ENCODE measurements at regions not wholly inside any gene's neighbourhood (a gene's known extent, or its start where the extent isn't known, plus 50 kb on each side); places are given as distances from the start of the nearest gene placed in this dataset.
"Not testable (repeated sequence)": the region's sequence is repeated elsewhere in the genome, so short reads cannot be mapped to it uniquely, and the experiment has no call there.

DNA sequence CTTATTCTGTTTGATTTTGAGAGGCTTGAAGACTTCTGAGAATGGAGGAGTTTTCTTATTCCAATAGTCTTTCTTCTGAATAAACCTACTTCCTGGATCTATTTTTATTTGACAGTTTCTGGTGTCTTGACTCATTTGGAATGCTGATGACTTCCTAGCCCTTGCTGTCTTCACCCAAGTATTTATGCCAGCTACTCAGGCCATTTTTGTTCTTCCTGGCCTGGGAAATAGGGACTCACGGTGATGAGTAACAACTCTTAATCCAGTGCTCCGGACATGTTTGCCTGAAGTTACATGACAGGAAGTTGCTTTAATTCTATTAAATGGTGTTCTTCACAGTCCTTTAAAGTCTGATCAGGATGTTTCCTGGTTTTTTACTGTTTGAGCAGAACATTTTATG, 272.1 kb upstream of the EYS start:
- Histone ChIP-seq H2AFZ (ENCODE audit: low read length) (no peak overlapping the region), H4K8ac (ENCODE audit: extremely low read depth, insufficient read depth, low read length) (no peak overlapping the region), H2BK20ac (ENCODE audit: low read length) (no peak overlapping the region), H3K4ac (replicated peaks; ENCODE audit: insufficient read length, low read depth, low read length) (no peak overlapping the region), H2BK5ac (ENCODE audit: low read depth, low read length) (no peak overlapping the region), H4K91ac (replicated peaks; ENCODE audit: insufficient read length, low read length) (no peak overlapping the region), H3K36me3 (ENCODE audit: control insufficient read depth in 2 of 4, insufficient read depth in 4 of 4, low read length in 3 of 4) (no peaks in the 10 kb centered on the region), H2BK120ac (replicated peaks; ENCODE audit: low read depth, low read length) (no peak overlapping the region), H3K27ac (ENCODE audit: low read depth, low read length) (no peak overlapping the region), H3K56ac (replicated peaks; ENCODE audit: insufficient read length, low read depth, low read length) (no peak overlapping the region), H3K23ac (ENCODE audit: insufficient read length) (no peak overlapping the region), H3K27me3 (replicated peaks in 1 of 4; ENCODE audit: control insufficient read depth in 3 of 4, extremely low read depth in 1 of 4, insufficient read depth in 3 of 4, low read length in 3 of 4) (no peaks in the 10 kb centered on the region), H2AK5ac (ENCODE audit: low read depth, low read length) (no peak overlapping the region), H3K9ac (replicated peaks in 1 of 4; ENCODE audit: extremely low read depth in 1 of 4, low read depth in 3 of 4, low read length in 3 of 4) (no peak overlapping the region), H3K4me2 (ENCODE audit: insufficient read depth in 1 of 2, low read depth in 2 of 2, low read length in 2 of 2) (no peak overlapping the region), H3K18ac (ENCODE audit: extremely low read depth, low read length) (no peak overlapping the region), H2BK15ac (ENCODE audit: low read length) (no peak overlapping the region), H4K5ac (ENCODE audit: insufficient read length, low read depth, low read length) (no peak overlapping the region), H3K9me3 (ENCODE audit: insufficient read depth in 2 of 2, low read depth in 1 of 2, low read length in 1 of 2) (no peaks in the 10 kb centered on the region), H4K20me1 (replicated peaks in 1 of 2; ENCODE audit: control insufficient read depth in 1 of 2, insufficient read depth in 2 of 2, low read length in 2 of 2) (no peaks in the 10 kb centered on the region), H2BK12ac (ENCODE audit: low read depth, low read length) (no peak overlapping the region), H3K14ac (ENCODE audit: insufficient read length) (no peak overlapping the region), H3K23me2 (ENCODE audit: low read depth, low read length) (no peaks in the 10 kb centered on the region), H3K4me1 (replicated peaks in 1 of 4; ENCODE audit: control insufficient read depth in 3 of 4, insufficient read depth in 4 of 4, low read length in 3 of 4) (no peaks in the 10 kb centered on the region), H3K79me1 (ENCODE audit: low read depth, low read length) (no peaks in the 10 kb centered on the region), H3K79me2 (ENCODE audit: control insufficient read depth in 1 of 2, insufficient read depth in 2 of 2, low read length in 2 of 2) (no peaks in the 10 kb centered on the region), H3K4me3 (ENCODE audit: extremely low read depth in 1 of 4, insufficient read depth in 2 of 4, low read depth in 3 of 4, low read length in 4 of 4) (no peak overlapping the region)
- 77% methylated on average over 2 of the region's 2 CpGs; no CpG with 5 or more reads in 1 of the 2 experiments for WGBS, 2 experiments (ENCODE audit: extremely low coverage in 1 of 2, insufficient coverage in 1 of 2, insufficient read length in 1 of 2, insufficient replicate concordance in 2 of 2, low coverage in 1 of 2, low lambda C conversion rate in 2 of 2, missing lambda C conversion rate in 1 of 2)
- no peak for FAIRE-seq
- ChIA-PET CTCF (ENCODE audit: partially characterized antibody) (no interaction called here), POLR2A (ENCODE audit: partially characterized antibody) (no interaction called here)
- no peak for TF ChIP-seq HDAC2 (IDR thresholded peaks at IDR 0.05; ENCODE audit: borderline replicate concordance in 1 of 2, low read depth in 2 of 2, low read length in 2 of 2)
- TF ChIP-seq MAFK (IDR thresholded peaks at IDR 0.05; ENCODE audit: low read depth, low read length), result no peak
- DNase-seq (ENCODE audit: low read depth in 1 of 2, low spot score in 2 of 2), result no peak

DNA sequence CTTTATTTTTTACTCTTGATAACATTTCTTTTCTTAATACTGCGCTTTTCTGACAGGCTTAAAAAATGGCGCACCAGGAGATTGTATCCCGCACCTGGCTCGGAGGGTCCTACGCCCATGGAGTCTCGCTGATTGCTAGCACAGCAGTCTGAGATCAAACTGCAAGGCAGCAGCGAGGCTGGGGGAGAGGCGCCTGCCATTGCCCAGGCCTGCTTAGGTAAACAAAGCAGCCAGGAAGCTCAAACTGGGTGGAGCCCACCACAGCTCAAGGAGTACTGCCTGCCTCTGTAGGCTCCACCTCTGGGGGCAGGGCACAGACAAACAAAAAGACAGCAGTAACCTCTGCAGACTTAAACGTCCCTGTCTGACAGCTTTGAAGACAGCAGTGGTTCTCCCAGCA, 264.2 kb upstream of the EYS start:
- H4K20me1 ChIP-seq (replicated peaks in 1 of 2; ENCODE audit: control insufficient read depth in 1 of 2, insufficient read depth in 2 of 2, low read length in 2 of 2); H2AFZ ChIP-seq (ENCODE audit: low read length); H2BK20ac ChIP-seq (ENCODE audit: low read length); H3K79me2 ChIP-seq (ENCODE audit: control insufficient read depth in 1 of 2, insufficient read depth in 2 of 2, low read length in 2 of 2); H3K4me1 ChIP-seq (replicated peaks in 1 of 4; ENCODE audit: control insufficient read depth in 3 of 4, insufficient read depth in 4 of 4, low read length in 3 of 4); FAIRE-seq; H4K5ac ChIP-seq (ENCODE audit: insufficient read length, low read depth, low read length); POLR2A ChIA-PET (ENCODE audit: partially characterized antibody); H3K27me3 ChIP-seq (replicated peaks in 1 of 4; ENCODE audit: control insufficient read depth in 3 of 4, extremely low read depth in 1 of 4, insufficient read depth in 3 of 4, low read length in 3 of 4); H2BK15ac ChIP-seq (ENCODE audit: low read length); H3K23ac ChIP-seq (ENCODE audit: insufficient read length); H2BK12ac ChIP-seq (ENCODE audit: low read depth, low read length); H3K9ac ChIP-seq (replicated peaks in 1 of 4; ENCODE audit: extremely low read depth in 1 of 4, low read depth in 3 of 4, low read length in 3 of 4); H3K9me3 ChIP-seq (ENCODE audit: insufficient read depth in 2 of 2, low read depth in 1 of 2, low read length in 1 of 2); H3K4ac ChIP-seq (replicated peaks; ENCODE audit: insufficient read length, low read depth, low read length); H2BK5ac ChIP-seq (ENCODE audit: low read depth, low read length); H3K56ac ChIP-seq (replicated peaks; ENCODE audit: insufficient read length, low read depth, low read length); H3K18ac ChIP-seq (ENCODE audit: extremely low read depth, low read length); CTCF ChIA-PET (ENCODE audit: partially characterized antibody); H3K4me3 ChIP-seq (ENCODE audit: extremely low read depth in 1 of 4, insufficient read depth in 2 of 4, low read depth in 3 of 4, low read length in 4 of 4); H2AK5ac ChIP-seq (ENCODE audit: low read depth, low read length); H4K8ac ChIP-seq (ENCODE audit: extremely low read depth, insufficient read depth, low read length); H2BK120ac ChIP-seq (replicated peaks; ENCODE audit: low read depth, low read length); DNase-seq (ENCODE audit: low read depth in 1 of 2, low spot score in 2 of 2); H3K4me2 ChIP-seq (ENCODE audit: insufficient read depth in 1 of 2, low read depth in 2 of 2, low read length in 2 of 2); H3K79me1 ChIP-seq (ENCODE audit: low read depth, low read length); H3K27ac ChIP-seq (ENCODE audit: low read depth, low read length); H3K14ac ChIP-seq (ENCODE audit: insufficient read length); H4K91ac ChIP-seq (replicated peaks; ENCODE audit: insufficient read length, low read length); H3K23me2 ChIP-seq (ENCODE audit: low read depth, low read length); H3K36me3 ChIP-seq (ENCODE audit: control insufficient read depth in 2 of 4, insufficient read depth in 4 of 4, low read length in 3 of 4): not testable (repeated sequence)
- 98% methylated on average over 6 of the region's 9 CpGs; no CpG with 5 or more reads in 1 of the 2 experiments for WGBS, 2 experiments (ENCODE audit: extremely low coverage in 1 of 2, insufficient coverage in 1 of 2, insufficient read length in 1 of 2, insufficient replicate concordance in 2 of 2, low coverage in 1 of 2, low lambda C conversion rate in 2 of 2, missing lambda C conversion rate in 1 of 2)

Measured in H1 (cell line).